ENCODE measurements at regions not wholly inside any gene's neighbourhood (a gene's known extent, or its start where the extent isn't known, plus 50 kb on each side); places are given as distances from the start of the nearest gene placed in this dataset.

- intact Hi-C loops (cut with DNase I), result no loop called here
- DNase-seq (ENCODE audit: low spot score), result no peak
Observed at GRCh38 chr7:97460433-97460832, 271.5 kb upstream of the TAC1 start.

DNA sequence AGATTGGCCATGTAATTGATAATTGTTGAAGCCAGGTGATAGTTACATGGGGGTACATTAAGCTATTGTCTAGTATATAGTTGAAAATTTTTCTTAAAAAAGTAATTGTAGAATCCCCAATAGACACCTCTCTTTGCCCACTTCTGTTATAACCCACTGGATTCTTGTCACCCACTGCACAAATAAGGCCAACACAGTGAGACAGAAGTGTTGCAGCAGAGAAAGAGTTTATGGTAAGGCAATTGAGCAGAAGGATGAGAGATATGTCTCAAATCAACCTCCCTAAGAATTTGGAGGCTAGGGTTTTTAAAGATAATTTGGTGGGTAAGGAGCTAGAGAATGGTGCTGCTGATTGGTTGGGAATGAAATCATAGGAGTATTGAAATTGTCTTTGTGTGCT is 270.3 kb upstream of the TAC1 start:
- intact Hi-C loops (cut with DNase I), result no loop called here
- no peak for DNase-seq (ENCODE audit: low spot score)

DNA sequence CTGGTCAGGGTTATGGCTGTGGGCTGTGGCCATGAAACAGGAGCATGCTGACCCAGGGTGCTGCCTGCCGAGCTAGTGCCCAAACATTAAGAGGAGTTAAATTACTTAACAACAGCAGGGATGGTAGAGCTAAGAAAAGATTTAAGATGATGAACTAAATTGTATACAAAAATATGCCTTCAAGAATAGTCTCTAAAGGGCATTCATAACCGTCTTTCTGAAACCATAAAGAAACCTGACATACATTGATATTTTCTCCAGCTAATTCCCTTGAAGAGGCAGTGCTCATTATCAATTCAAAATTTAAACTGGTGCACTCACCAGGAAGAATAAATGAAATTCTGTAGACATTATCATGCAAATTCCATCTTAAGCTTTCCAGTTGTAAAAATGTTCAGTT is 265.8 kb upstream of the TAC1 start:
- no peak for DNase-seq (ENCODE audit: low spot score)
- intact Hi-C loops (cut with DNase I), result no loop called here

- intact Hi-C loops (cut with DNase I), result no loop called here
- DNase-seq (ENCODE audit: low spot score), result no peak
Observed at GRCh38 chr7:97466999-97467740, 264.7 kb upstream of the TAC1 start.

DNA sequence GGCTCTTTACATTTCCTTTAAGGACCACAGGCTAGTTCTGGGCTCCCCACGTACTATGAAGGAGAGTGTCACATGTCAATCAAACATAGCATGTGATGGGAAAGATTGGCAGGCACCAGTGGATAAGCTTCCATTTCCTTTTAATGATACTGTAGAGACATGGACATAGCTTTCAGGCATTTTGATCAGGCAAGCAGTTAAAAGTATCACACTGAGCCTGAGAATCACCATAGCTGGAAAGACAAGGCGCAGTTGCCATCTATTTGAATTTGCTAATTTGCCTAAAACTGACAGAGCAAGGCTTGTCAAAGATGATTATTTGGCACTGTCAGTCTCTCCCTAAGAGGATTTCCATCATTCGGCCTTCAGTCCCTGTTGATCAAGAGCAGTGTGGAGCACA is 263.4 kb upstream of the TAC1 start:
- intact Hi-C loops (cut with DNase I), result no loop called here
- no peak for DNase-seq (ENCODE audit: low spot score)

- no peak for DNase-seq (ENCODE audit: low spot score)
- intact Hi-C loops (cut with DNase I), result no loop called here
Observed at GRCh38 chr7:97470726-97471125, 261.2 kb upstream of the TAC1 start.

DNA sequence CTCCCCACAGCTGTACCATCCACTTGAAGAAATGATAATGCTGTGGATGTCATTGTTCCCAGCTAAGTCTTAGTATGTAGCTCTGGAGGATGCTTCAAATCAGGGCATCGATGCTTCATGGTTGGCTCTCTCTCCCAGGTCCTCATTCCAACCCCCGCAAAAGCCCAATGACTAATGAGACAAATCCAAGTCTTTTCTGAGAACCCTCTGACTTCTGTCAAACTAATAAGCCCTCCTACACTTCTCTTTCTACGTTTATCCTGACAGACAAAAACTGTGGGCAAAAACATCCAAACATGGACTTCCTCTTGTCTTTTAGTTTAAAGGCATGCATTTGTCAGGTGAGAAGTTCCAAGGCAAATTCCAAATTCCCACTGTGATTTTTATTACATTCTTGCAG is 260.4 kb upstream of the TAC1 start:
- intact Hi-C loops (cut with DNase I), result no loop called here
- no peak for DNase-seq (ENCODE audit: low spot score)

DNA sequence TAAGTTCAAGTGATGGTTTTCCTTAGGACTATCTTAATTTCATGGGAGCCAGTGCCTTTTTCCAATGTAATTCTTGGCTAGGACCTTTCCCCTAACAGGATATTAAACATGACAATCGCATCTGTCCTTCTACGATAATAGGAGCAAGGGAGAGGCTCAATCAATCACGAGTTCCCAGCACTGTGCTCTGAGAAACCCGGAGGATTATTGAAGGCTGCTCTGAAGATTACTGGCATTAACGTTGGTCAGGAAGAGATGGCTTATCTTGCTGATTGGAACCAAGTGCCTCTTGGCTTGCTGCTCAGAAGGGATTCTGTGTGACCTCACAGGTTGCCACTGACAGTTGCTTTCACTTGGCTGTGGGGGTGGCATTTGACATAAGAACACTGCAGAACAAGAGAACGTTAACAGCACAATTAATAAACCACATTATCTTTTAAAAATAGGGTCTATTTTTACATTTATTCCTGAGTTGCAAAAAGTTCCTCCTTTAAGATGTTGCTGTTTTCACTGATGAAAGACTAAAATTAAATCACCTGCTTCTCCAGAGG is 252.1 kb upstream of the TAC1 start:
- intact Hi-C loops (cut with DNase I), result no loop called here
- DNase-seq (ENCODE audit: low spot score), result no peak

GRCh38 chr7:97480772-97481390 is 251.0 kb upstream of the TAC1 start:
- no peak for DNase-seq (ENCODE audit: low spot score)
- intact Hi-C loops (cut with DNase I), result no loop called here

- no peak for DNase-seq (ENCODE audit: low spot score)
- intact Hi-C loops (cut with DNase I), result no loop called here
Observed at GRCh38 chr7:97495487-97495886, 236.4 kb upstream of the TAC1 start.

DNA sequence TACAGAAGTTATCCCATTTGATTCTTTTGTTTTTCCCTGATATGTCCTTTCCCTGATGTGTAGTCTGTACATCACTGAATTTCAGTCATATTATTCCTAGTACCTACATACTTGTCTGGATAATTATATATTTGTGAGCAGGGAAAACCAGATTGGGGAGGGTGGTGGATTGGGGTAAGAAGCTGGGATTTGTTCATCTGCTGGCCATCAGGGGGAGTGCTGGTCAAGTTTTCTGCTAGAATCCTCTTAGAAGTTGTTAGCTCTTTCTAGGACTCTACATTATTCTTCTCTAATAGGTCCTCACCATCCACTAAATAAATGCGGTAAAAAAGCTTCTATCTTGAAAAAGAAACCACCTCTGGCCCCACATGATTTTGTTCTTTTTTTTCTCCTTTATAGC is 232.7 kb upstream of the TAC1 start:
- DNase-seq (ENCODE audit: low spot score), result no peak
- intact Hi-C loops (cut with DNase I), result no loop called here

DNA sequence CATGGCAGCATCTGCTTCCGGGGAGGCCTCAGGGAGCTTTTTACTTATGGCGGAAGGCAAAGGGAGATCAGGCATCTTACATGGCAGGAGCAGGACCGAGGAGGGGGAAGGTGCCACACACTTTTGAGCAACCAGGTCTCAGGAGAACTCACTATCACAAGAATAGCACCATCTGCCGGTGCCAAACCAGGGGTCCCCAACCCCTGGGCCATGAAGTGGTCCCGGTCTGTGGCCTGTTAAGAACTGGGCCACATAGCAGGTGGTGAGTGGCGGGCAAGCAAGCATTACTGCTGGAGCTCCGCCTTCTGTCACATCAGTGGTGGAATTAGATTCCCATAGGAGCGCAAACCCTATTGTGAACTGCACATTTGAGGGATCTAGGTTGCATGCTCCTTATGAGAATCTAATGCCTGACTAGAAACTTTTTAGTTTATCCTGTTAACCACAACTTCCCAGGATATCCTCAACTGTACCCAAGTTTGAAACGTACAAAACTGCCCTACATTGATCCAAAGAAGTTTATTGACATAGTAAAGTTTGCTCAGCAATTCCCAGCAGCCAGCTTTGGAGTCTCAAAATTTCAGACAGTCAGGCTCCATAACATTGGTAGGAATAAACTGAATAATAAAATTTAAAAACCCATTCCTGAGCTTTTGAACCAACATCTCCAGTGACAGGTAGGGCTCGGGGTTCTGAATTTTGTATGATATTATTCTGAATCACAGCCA is 228.4 kb upstream of the TAC1 start:
- DNase-seq (ENCODE audit: low spot score), result no peak
- intact Hi-C loops (cut with DNase I), result loop anchor here (5.0 kb wide), 1 partner anchor 334 kb away; no protein-coding TSS in a partner anchor

- DNase-seq (ENCODE audit: low spot score), result no peak
- intact Hi-C loops (cut with DNase I), result no loop called here
Observed at GRCh38 chr7:97506728-97507127, 225.2 kb upstream of the TAC1 start.

DNA sequence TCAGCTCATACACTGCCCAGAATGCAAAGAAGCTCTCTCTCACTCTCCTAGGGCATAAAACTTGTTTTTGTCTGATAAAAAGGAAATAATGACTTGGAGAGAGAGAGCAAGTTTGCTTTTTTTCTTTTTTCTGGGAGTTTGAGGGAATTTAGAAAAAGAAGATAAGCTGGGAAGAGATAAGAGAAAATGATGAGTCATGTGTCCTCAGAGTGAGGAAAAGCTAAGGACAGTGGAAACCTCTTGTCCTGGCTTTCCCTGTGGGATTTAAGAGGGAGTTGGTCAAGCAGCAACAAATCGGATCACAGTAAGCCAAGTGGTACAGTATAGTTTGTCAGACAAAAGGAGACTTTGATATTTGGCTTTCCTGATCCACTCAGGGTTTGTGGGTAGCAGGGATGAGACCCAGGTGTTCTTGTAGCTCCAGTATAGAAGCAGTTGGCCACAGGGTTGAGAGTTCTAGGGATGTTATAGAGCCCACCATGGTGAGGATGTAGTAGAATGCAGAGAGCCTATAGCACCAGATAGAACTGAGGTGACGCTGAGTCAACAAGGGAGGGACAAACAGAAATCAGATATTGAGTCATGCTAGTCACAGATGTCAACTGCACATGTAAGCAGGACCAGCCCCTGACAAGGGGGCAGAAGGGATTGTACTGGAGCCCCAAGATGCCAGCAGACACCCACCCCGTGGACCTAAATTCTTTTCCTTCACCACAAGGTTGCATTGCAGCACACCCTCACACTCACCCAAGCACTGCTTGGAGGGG is 219.3 kb upstream of the TAC1 start:
- intact Hi-C loops (cut with DNase I), result no loop called here
- no peak for DNase-seq (ENCODE audit: low spot score)

GRCh38 chr7:97513326-97513725 is 218.6 kb upstream of the TAC1 start:
- intact Hi-C loops (cut with DNase I), result no loop called here
- DNase-seq (ENCODE audit: low spot score), result no peak

DNA sequence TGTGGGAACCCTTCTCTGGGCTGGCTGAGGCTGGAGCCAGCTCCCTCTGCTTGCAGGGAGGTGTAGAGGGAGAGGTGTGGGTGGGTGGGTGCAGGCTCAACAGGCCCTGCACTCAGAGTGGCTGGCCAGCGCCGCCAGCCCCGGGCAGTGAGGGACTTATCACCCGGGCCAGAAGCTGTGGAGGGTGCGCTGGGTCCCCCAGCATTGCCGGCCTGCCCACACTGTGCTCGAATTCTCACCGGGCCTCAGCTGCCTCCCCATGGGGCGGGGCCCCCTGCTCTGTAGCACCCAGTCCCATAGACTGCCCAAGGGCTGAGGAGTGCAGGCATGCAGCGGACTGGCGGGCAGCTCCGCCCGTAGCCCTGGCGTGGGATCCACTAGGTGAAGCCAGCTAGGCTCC is 190.7 kb upstream of the TAC1 start:
- DNase-seq (ENCODE audit: low spot score), result no peak
- intact Hi-C loops (cut with DNase I), result no loop called here

GRCh38 chr7:97555857-97556421 is 175.9 kb upstream of the TAC1 start:
- intact Hi-C loops (cut with DNase I), result no loop called here
- DNase-seq (ENCODE audit: low spot score), result no peak

- intact Hi-C loops (cut with DNase I), result no loop called here
- DNase-seq (ENCODE audit: low spot score), result no peak
Observed at GRCh38 chr7:97565665-97566064, 166.2 kb upstream of the TAC1 start.

DNA sequence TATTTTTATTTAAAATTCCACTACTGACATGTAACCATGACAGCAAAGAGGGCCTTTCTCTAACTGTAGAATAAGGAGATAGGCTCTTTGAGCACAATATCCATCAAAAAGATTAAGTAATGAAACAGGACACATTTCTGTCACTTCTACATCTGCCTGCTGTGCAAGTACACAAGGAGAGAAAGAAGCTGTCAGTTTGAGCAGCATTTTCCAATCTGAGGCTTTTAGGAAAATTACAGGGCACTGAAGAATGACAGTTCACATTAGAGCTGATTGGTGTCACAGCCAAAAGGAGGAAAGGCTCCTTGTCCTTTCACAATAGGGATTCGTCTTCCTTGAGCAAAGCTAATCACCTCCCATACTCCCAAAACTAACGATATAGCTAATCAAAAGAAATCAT is 158.8 kb upstream of the TAC1 start:
- intact Hi-C loops (cut with DNase I), result no loop called here
- no peak for DNase-seq (ENCODE audit: low spot score)

GRCh38 chr7:97576043-97576442 is 155.8 kb upstream of the TAC1 start:
- intact Hi-C loops (cut with DNase I), result no loop called here
- DNase-seq (ENCODE audit: low spot score), result no peak
